WTC11 (cell line): ENCODE measurements at regions not wholly inside any gene's neighbourhood (a gene's known extent, or its start where the extent isn't known, plus 50 kb on each side); places are given as distances from the start of the nearest gene placed in this dataset.

ENCODE experiments used
- ATAC-seq: fragments of 200-7000 bp; cut with Tn5 transposase; 2 replicates; pipeline ENCODE4 v1.10.0; 2021; ENCODE audit warnings: mild to moderate bottlenecking, moderate library complexity
- CTCF ChIA-PET: fragments of 300-600 bp; sonication (Branson Sonifier 250); formaldehyde crosslinking; loops from one replicate; lab custom pipeline; 2021; ENCODE audit warnings: antibody characterized with exemption; lab: Charles Lee
- POLR2A ChIA-PET: fragments of 350-600 bp; sonication (Branson Sonifier 250); formaldehyde crosslinking; loops from one replicate; lab custom pipeline; 2021; ENCODE audit warnings: antibody characterized with exemption; lab: Charles Lee
- DNase-seq: peaks from one replicate; pipeline ENCODE4 v3.0.0; 2021; ENCODE audit warnings: low spot score
- H3K27ac Mint-ChIP-seq: 2 replicates; pipeline ENCODE4 v1.8.0; 2021; ENCODE audit warnings: mixed read lengths
- H3K27me3 Mint-ChIP-seq: 2 replicates; pipeline ENCODE4 v1.8.0; 2021; ENCODE audit warnings: low read depth, mild to moderate bottlenecking, moderate library complexity, mixed read lengths
- H3K36me3 Mint-ChIP-seq: 2 replicates; pipeline ENCODE4 v1.8.0; 2021; ENCODE audit warnings: mixed read lengths
- H3K4me1 Mint-ChIP-seq: 2 replicates; pipeline ENCODE4 v1.8.0; 2022; ENCODE audit warnings: mixed read lengths
- H3K4me3 Mint-ChIP-seq: 2 replicates; pipeline ENCODE4 v1.8.0; 2021; ENCODE audit warnings: mild to moderate bottlenecking, moderate library complexity, mixed read lengths
- H3K9me3 Mint-ChIP-seq: 2 replicates; pipeline ENCODE4 v1.8.0; 2021; ENCODE audit warnings: mixed read lengths
- AR ChIP-seq: fragments of 250-450 bp; sonication (Bioruptor Pico); IDR thresholded peaks from 2 replicates; pipeline ENCODE4 v1.9.0; 2021; ENCODE audit warnings: mild to moderate bottlenecking
- CREB1 ChIP-seq: sonication (generic); formaldehyde crosslinking; IDR thresholded peaks from 2 replicates; pipeline ENCODE4 v1.8.0; 2023; ENCODE audit warnings: mild to moderate bottlenecking, missing genetic modification reagents
- E2F5 ChIP-seq: sonication (generic); formaldehyde crosslinking; IDR thresholded peaks from 2 replicates; pipeline ENCODE4 v1.8.1; 2022; ENCODE audit warnings: mild to moderate bottlenecking, moderate library complexity, missing genetic modification reagents
- EMX1 ChIP-seq: fragments of 250-450 bp; sonication (Bioruptor Pico); IDR thresholded peaks from 2 replicates; pipeline ENCODE4 v1.8.0; 2021; ENCODE audit warnings: mild to moderate bottlenecking
- ERG ChIP-seq: fragments of 250-450 bp; sonication (Bioruptor Pico); IDR thresholded peaks from 2 replicates; pipeline ENCODE4 v1.8.0; 2021; ENCODE audit warnings: mild to moderate bottlenecking
- ESRRA ChIP-seq: sonication (generic); formaldehyde crosslinking; IDR thresholded peaks from 2 replicates; pipeline ENCODE4 v1.8.1; 2022; ENCODE audit warnings: mild to moderate bottlenecking, missing genetic modification reagents, borderline replicate concordance
- FOXJ3 ChIP-seq: sonication (generic); formaldehyde crosslinking; IDR thresholded peaks from 2 replicates; pipeline ENCODE4 v1.9.0; 2021; ENCODE audit warnings: missing genetic modification reagents, mild to moderate bottlenecking, borderline replicate concordance
- FOXP1 ChIP-seq: sonication (generic); formaldehyde crosslinking; IDR thresholded peaks from 2 replicates; pipeline ENCODE4 v1.8.0; 2022; ENCODE audit warnings: missing genetic modification reagents, mild to moderate bottlenecking, moderate library complexity, borderline replicate concordance
- GABPB1 ChIP-seq: sonication (generic); formaldehyde crosslinking; IDR thresholded peaks from 2 replicates; pipeline ENCODE4 v1.8.1; 2023; ENCODE audit warnings: mild to moderate bottlenecking, missing genetic modification reagents
- GRHL2 ChIP-seq: fragments of 250-450 bp; sonication (Bioruptor Pico); IDR thresholded peaks from 2 replicates; pipeline ENCODE4 v1.8.0; 2022; ENCODE audit warnings: mild to moderate bottlenecking, moderate library complexity; ENCODE audit not compliant: insufficient replicate concordance, severe bottlenecking
- GTF2I ChIP-seq: fragments of 250-450 bp; sonication (Bioruptor Pico); conservative IDR thresholded peaks from 2 replicates; pipeline ENCODE4 v1.4.0; 2021; ENCODE audit warnings: mild to moderate bottlenecking
- JUN ChIP-seq: sonication (generic); formaldehyde crosslinking; IDR thresholded peaks from 2 replicates; pipeline ENCODE4 v1.8.0; 2023; ENCODE audit warnings: mild to moderate bottlenecking, missing genetic modification reagents
- KAT7 ChIP-seq: sonication (generic); formaldehyde crosslinking; IDR thresholded peaks from 2 replicates; pipeline ENCODE4 v1.8.1; 2023; ENCODE audit warnings: missing genetic modification reagents, mild to moderate bottlenecking, borderline replicate concordance
- NR2C2 ChIP-seq: sonication (generic); formaldehyde crosslinking; IDR thresholded peaks from 2 replicates; pipeline ENCODE4 v1.8.0; 2022; ENCODE audit warnings: mild to moderate bottlenecking, missing genetic modification reagents
- PREB ChIP-seq: sonication (generic); formaldehyde crosslinking; IDR thresholded peaks from 2 replicates; pipeline ENCODE4 v1.8.1; 2022; ENCODE audit warnings: mild to moderate bottlenecking, missing genetic modification reagents, moderate library complexity, borderline replicate concordance
- RELA ChIP-seq: sonication (generic); formaldehyde crosslinking; IDR thresholded peaks from 2 replicates; pipeline ENCODE4 v1.8.1; 2022; ENCODE audit warnings: missing genetic modification reagents, mild to moderate bottlenecking, borderline replicate concordance
- RORB ChIP-seq: fragments of 250-450 bp; sonication (Bioruptor Pico); IDR thresholded peaks from 2 replicates; pipeline ENCODE4 v1.9.0; 2021; ENCODE audit warnings: mild to moderate bottlenecking
- SMAD3 ChIP-seq: sonication (generic); formaldehyde crosslinking; IDR thresholded peaks from 2 replicates; pipeline ENCODE4 v1.8.0; 2022; ENCODE audit warnings: missing genetic modification reagents, mild to moderate bottlenecking, borderline replicate concordance
- SP1 ChIP-seq: sonication (generic); formaldehyde crosslinking; conservative IDR thresholded peaks from 2 replicates; pipeline ENCODE4 v1.8.1; 2022; ENCODE audit warnings: missing genetic modification reagents
- ZNF121 ChIP-seq: sonication (generic); formaldehyde crosslinking; IDR thresholded peaks from 2 replicates; pipeline ENCODE4 v1.8.0; 2023; ENCODE audit warnings: missing genetic modification reagents
- ZNF138 ChIP-seq: sonication (generic); formaldehyde crosslinking; conservative IDR thresholded peaks from 2 replicates; pipeline ENCODE4 v1.8.1; 2022; ENCODE audit warnings: mild to moderate bottlenecking, moderate library complexity, missing genetic modification reagents
- ZNF219 ChIP-seq: sonication (generic); formaldehyde crosslinking; IDR thresholded peaks from 2 replicates; pipeline ENCODE4 v1.8.0; 2023; ENCODE audit warnings: missing genetic modification reagents, mild to moderate bottlenecking, borderline replicate concordance
- ZNF416 ChIP-seq: fragments of 250-450 bp; sonication (Bioruptor Pico); IDR thresholded peaks from 2 replicates; pipeline ENCODE4 v1.9.0; 2021; ENCODE audit warnings: mild to moderate bottlenecking, inconsistent platforms
- ZNF423 ChIP-seq: fragments of 250-450 bp; sonication (Bioruptor Pico); IDR thresholded peaks from 2 replicates; pipeline ENCODE4 v2.1.2; 2022; ENCODE audit warnings: mild to moderate bottlenecking, moderate library complexity
- ZNF512 ChIP-seq: sonication (generic); formaldehyde crosslinking; IDR thresholded peaks from 2 replicates; pipeline ENCODE4 v1.8.1; 2022; ENCODE audit warnings: missing genetic modification reagents, borderline replicate concordance
- TF ChIP-seq, protein P1 (sequence below): sonication (generic); formaldehyde crosslinking; IDR thresholded peaks from 2 replicates; pipeline ENCODE4 v1.8.1; 2023; ENCODE audit warnings: mild to moderate bottlenecking, missing genetic modification reagents, moderate library complexity

- Mint-ChIP-seq H3K9me3 (peaks cover 29% of the 10 kb centered on the region), H3K4me1 (0 out of 2 replicates have a peak, but pooled peaks cover 4% of the 10 kb centered on the region), H3K36me3 (peaks cover 6% of the 10 kb centered on the region; the same call in 1 of the 2 replicates), H3K27ac (no peak overlapping the region)
- POLR2A ChIA-PET = no interaction called here
- DNase-seq = no peak
- ATAC-seq = no peak
- no peak for TF ChIP-seq EMX1 (CRISPR knock-in tag)
- TF ChIP-seq, protein P1, sequence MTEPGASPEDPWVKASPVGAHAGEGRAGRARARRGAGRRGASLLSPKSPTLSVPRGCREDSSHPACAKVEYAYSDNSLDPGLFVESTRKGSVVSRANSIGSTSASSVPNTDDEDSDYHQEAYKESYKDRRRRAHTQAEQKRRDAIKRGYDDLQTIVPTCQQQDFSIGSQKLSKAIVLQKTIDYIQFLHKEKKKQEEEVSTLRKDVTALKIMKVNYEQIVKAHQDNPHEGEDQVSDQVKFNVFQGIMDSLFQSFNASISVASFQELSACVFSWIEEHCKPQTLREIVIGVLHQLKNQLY (CRISPR knock-in tag) = no peak
- no peak for TF ChIP-seq RORB
- no peak for TF ChIP-seq ESRRA
- TF ChIP-seq, all 79 proteins: peak for 0
- CTCF ChIA-PET = no interaction called here
- Mint-ChIP-seq H3K4me3 (no peak overlapping the region), H3K27me3 (no peaks in the 10 kb centered on the region)
Measured at GRCh38 chr5:123709422-123709821, 197.4 kb downstream of the CSNK1G3 start.

GRCh38 chr5:123708074-123708806 lies 196.3 kb downstream of the CSNK1G3 start:
- no peaks in the 10 kb centered on the region for H3K27me3 Mint-ChIP-seq
- POLR2A ChIA-PET = no interaction called here
- H3K4me3 Mint-ChIP-seq = no peak overlapping the region
- peaks cover 6% of the 10 kb centered on the region; the same call in 1 of the 2 replicates for H3K36me3 Mint-ChIP-seq
- peaks cover 23% of the 10 kb centered on the region for H3K9me3 Mint-ChIP-seq
- CTCF ChIA-PET = no interaction called here
- TF ChIP-seq ZNF512 (CRISPR knock-in tag) = no peak
- no peak for TF ChIP-seq NR2C2 (CRISPR knock-in tag)
- no peak for TF ChIP-seq ERG (CRISPR knock-in tag)
- TF ChIP-seq E2F5 = no peak
- TF ChIP-seq AR = no peak
- no peak for TF ChIP-seq JUN (CRISPR knock-in tag)
- TF ChIP-seq ZNF423 (CRISPR knock-in tag) = no peak
- no peak for TF ChIP-seq GRHL2
- no peak for TF ChIP-seq ZNF416 (CRISPR knock-in tag)
- no peak for TF ChIP-seq CREB1 (CRISPR knock-in tag)
- TF ChIP-seq ZNF121 = no peak
- no peak for TF ChIP-seq SP1 (CRISPR knock-in tag)
- H3K27ac Mint-ChIP-seq = no peak overlapping the region
- no peak for ATAC-seq
- H3K4me1 Mint-ChIP-seq = 0 out of 2 replicates have a peak, but pooled peaks cover 4% of the 10 kb centered on the region
- DNase-seq = no peak

DNA sequence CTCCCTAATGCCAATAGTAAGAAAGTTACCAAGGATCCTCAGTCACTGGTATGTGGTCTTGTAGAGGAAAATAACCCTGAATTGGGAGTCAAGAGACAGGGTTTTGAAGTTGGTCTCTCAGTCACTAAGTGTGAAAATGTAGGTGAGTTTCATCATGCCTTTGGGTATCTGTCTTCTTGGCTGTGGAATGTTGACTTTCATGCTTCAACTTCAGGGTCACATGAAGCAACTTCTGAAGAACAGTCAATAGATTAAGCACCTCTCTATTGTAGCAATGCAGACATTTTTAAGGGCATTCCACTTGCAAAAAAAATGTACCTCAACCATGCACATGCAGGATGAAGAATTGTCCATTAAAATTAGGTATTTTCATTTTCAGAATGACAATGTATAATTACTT lies 194.6 kb downstream of the CSNK1G3 start:
- Mint-ChIP-seq H3K27me3 (no peaks in the 10 kb centered on the region), H3K27ac (no peak overlapping the region), H3K36me3 (peaks cover 6% of the 10 kb centered on the region; the same call in 1 of the 2 replicates), H3K4me1 (0 out of 2 replicates have a peak, but pooled peaks cover 4% of the 10 kb centered on the region), H3K9me3 (peaks cover 13% of the 10 kb centered on the region), H3K4me3 (no peak overlapping the region)
- ATAC-seq = no peak
- CTCF ChIA-PET = no interaction called here
- no peak for DNase-seq
- POLR2A ChIA-PET = no interaction called here
- TF ChIP-seq PREB (CRISPR knock-in tag) (no peak), SP1 (CRISPR knock-in tag) (no peak), ZNF219 (CRISPR knock-in tag) (no peak), FOXP1 (CRISPR knock-in tag) (no peak), ZNF138 (CRISPR knock-in tag) (no peak), SMAD3 (CRISPR knock-in tag) (no peak), GABPB1 (CRISPR knock-in tag) (no peak), GTF2I (CRISPR knock-in tag) (no peak), RELA (CRISPR knock-in tag) (no peak), FOXJ3 (no peak), KAT7 (CRISPR knock-in tag) (no peak), ZNF121 (no peak)
